A549 (cell line): ENCODE measurements at regions not wholly inside any gene's neighbourhood (a gene's known extent, or its start where the extent isn't known, plus 50 kb on each side); places are given as distances from the start of the nearest gene placed in this dataset.

Source experiments
- ATAC-seq, 2 experiments: fragments of 200-7000 bp in 1 of 2; fragments of >200 bp in 1 of 2; cut with Nextera tagmentation in 1 of 2; cut with Tn5 transposase in 1 of 2; 3 replicates each; pipeline versions ENCODE4 v1.8.0 to v1.9.1; 2018 to 2020; ENCODE audit warnings: mild to moderate bottlenecking in 1 of 2, moderate library complexity in 1 of 2
- CTCF ChIA-PET: fragments of 300-600 bp; sonication (Branson Sonifier 250); formaldehyde crosslinking; extraction: SDS; loops from one replicate; lab custom pipeline; 2021; ENCODE audit warnings: antibody characterized with exemption, inconsistent platforms; lab: Yijun Ruan, JAX
- POLR2A ChIA-PET: fragments of 350-600 bp; formaldehyde crosslinking; extraction: SDS; loops from one replicate; lab custom pipeline; 2021; ENCODE audit warnings: antibody characterized with exemption, inconsistent platforms; lab: Yijun Ruan, JAX
- DNase-seq, 2 experiments: peaks; one replicate each; pipeline versions ENCODE4 v3.0.0 to v3.0.0-alpha.2; 2011 to 2016; ENCODE audit warnings: low read depth in 1 of 2, low spot score in 1 of 2
- FAIRE-seq: peaks from 2 replicates; lab custom pipeline; 2011; peaks lifted over from hg19 to GRCh38; lab: Jason Lieb, UNC
- H3K27ac ChIP-seq, 2 experiments: fragments of >200 bp; sonication (Bioruptor Twin); formaldehyde crosslinking; 3 replicates each; pipeline ENCODE4 v1.5.1; 2016 to 2017
- H3K4me1 ChIP-seq: fragments of >200 bp; sonication (Bioruptor Twin); formaldehyde crosslinking; 3 replicates; pipeline ENCODE4 v1.6.1; 2016
- H3K4me2 ChIP-seq: fragments of >200 bp; sonication (Bioruptor Twin); formaldehyde crosslinking; 3 replicates; pipeline ENCODE4 v1.6.1; 2016
- H3K4me3 ChIP-seq: fragments of >200 bp; sonication (Bioruptor Twin); formaldehyde crosslinking; 3 replicates; pipeline ENCODE4 v1.5.1; 2016
- H3K9me3 ChIP-seq: fragments of >200 bp; sonication (Bioruptor Twin); formaldehyde crosslinking; 3 replicates; pipeline ENCODE4 v1.6.1; 2016
- BHLHE40 ChIP-seq: IDR thresholded peaks from 2 replicates; pipeline ENCODE4 v1.6.1; 2012; ENCODE audit warnings: low read depth, low read length, inconsistent platforms
- CBX2 ChIP-seq: fragments of 200-600 bp; sonication (generic); IDR thresholded peaks from 2 replicates; pipeline ENCODE4 v1.6.1; 2016; ENCODE audit warnings: low read depth, mild to moderate bottlenecking, borderline replicate concordance
- E2F6 ChIP-seq: IDR thresholded peaks from 2 replicates; pipeline ENCODE4 v1.6.1; 2012; ENCODE audit warnings: low read depth, borderline replicate concordance
- FOXS1 ChIP-seq: fragments of 250-450 bp; sonication (Bioruptor Pico); IDR thresholded peaks from 2 replicates; pipeline ENCODE4 v1.5.0; 2020; ENCODE audit warnings: mild to moderate bottlenecking, moderate library complexity
- HDAC2 ChIP-seq: fragments of 200-600 bp; sonication (generic); IDR thresholded peaks from 2 replicates; pipeline ENCODE4 v1.6.1; 2016
- HOXB5 ChIP-seq: fragments of 250-450 bp; sonication (Bioruptor Pico); IDR thresholded peaks from 2 replicates; pipeline ENCODE4 v1.5.0; 2020; ENCODE audit warnings: mild to moderate bottlenecking, moderate library complexity
- JUN ChIP-seq, 2 experiments: fragments of >200 bp; sonication (Bioruptor Twin); formaldehyde crosslinking; IDR thresholded peaks; 2 replicates in 1 of 2; 3 replicates in 1 of 2; pipeline ENCODE4 v1.6.1; 2016 to 2017
- MAFK ChIP-seq: fragments of 450-650 bp; IDR thresholded peaks from 2 replicates; pipeline ENCODE4 v1.6.1; 2014; ENCODE audit not compliant: partially characterized antibody
- MAZ ChIP-seq: fragments of 150-350 bp; IDR thresholded peaks from 2 replicates; pipeline ENCODE4 v1.6.1; 2014; ENCODE audit warnings: antibody characterized with exemption, low read depth, low read length, borderline replicate concordance
- NPAS2 ChIP-seq: fragments of 250-450 bp; sonication (Bioruptor Pico); IDR thresholded peaks from 2 replicates; pipeline ENCODE4 v1.8.0; 2022; ENCODE audit warnings: mild to moderate bottlenecking, moderate library complexity, borderline replicate concordance
- PBX3 ChIP-seq: IDR thresholded peaks from 2 replicates; pipeline ENCODE4 v1.6.1; 2012
- POLR2A ChIP-seq: IDR thresholded peaks from 2 replicates; pipeline ENCODE4 v1.6.1; 2012; ENCODE audit warnings: mild to moderate bottlenecking, low read length
- POLR2AphosphoS2 ChIP-seq: conservative IDR thresholded peaks from 2 replicates; pipeline ENCODE4 v1.6.1; 2012; ENCODE audit warnings: low read length, improper control_type of control experiment, inconsistent platforms
- RFX5 ChIP-seq: fragments of 450-650 bp; IDR thresholded peaks from 2 replicates; pipeline ENCODE4 v1.7.1; 2014; ENCODE audit warnings: antibody characterized with exemption, mild to moderate bottlenecking, moderate library complexity
- RNF2 ChIP-seq: fragments of 200-600 bp; sonication (generic); IDR thresholded peaks from 2 replicates; pipeline ENCODE4 v1.6.1; 2016; ENCODE audit warnings: low read depth, mild to moderate bottlenecking, antibody characterized with exemption, moderate library complexity, borderline replicate concordance
- SMC3 ChIP-seq: fragments of >200 bp; sonication (Bioruptor Twin); formaldehyde crosslinking; IDR thresholded peaks from 3 replicates; pipeline ENCODE4 v1.6.1; 2018; ENCODE audit warnings: inconsistent platforms
- TFCP2L1 ChIP-seq: fragments of 250-450 bp; sonication (Bioruptor Pico); IDR thresholded peaks from 2 replicates; pipeline ENCODE4 v1.5.0; 2021; ENCODE audit warnings: mild to moderate bottlenecking
- TP53 ChIP-seq: fragments of 250-450 bp; sonication (Bioruptor Pico); IDR thresholded peaks from 2 replicates; pipeline ENCODE4 v1.5.0; 2021; ENCODE audit warnings: mild to moderate bottlenecking, moderate library complexity
- ZFP36 ChIP-seq: fragments of 450-650 bp; IDR thresholded peaks from 2 replicates; pipeline ENCODE4 v1.6.1; 2014; ENCODE audit warnings: borderline replicate concordance; ENCODE audit not compliant: partially characterized antibody
- WGBS: methylation state at CpG from one replicate; pipeline ENCODE4 v1.1.6; 2017; ENCODE audit errors: missing lambda C conversion rate; 5-methylcytosine and 5-hydroxymethylcytosine counted together
- TF ChIP-seq, protein P1 (sequence below): fragments of 250-450 bp; sonication (Bioruptor Pico); IDR thresholded peaks from 2 replicates; pipeline ENCODE4 v1.5.0; 2020; ENCODE audit warnings: low read depth, mild to moderate bottlenecking, moderate library complexity
- TF ChIP-seq, protein P2 (sequence below): fragments of 450-650 bp; IDR thresholded peaks from 2 replicates; pipeline ENCODE4 v1.6.1; 2014; ENCODE audit warnings: antibody characterized with exemption
- TF ChIP-seq, protein P3 (sequence below): fragments of 150-350 bp; IDR thresholded peaks from 2 replicates; pipeline ENCODE4 v1.6.1; 2014; ENCODE audit warnings: low read depth, mild to moderate bottlenecking, low read length

DNA sequence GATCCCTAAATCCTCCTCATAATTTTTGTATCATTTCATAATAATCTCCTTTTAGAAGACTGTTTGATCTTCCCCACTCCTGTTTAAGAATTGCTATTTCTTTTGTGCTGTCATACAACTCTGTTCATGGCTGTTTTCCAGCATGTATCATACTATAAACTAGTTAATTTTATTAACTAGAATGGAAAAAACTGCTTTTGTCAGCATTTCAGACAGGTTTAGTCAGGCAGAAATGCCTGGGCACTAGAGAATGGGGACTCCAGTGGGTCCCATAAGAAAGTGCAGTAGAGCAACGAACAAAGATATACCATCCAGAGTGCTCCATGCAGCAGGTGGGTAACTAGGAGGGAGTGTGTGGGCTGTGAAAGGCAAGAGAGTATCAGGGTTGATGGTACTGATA lies 523.9 kb downstream of the PLOD2 start:
- no peak for DNase-seq
- no peak overlapping the region for H3K27ac ChIP-seq
- CTCF ChIA-PET: no interaction called here
- no peaks in the 10 kb centered on the region for H3K4me1 ChIP-seq
- FAIRE-seq: no peak
- TF ChIP-seq POLR2A (no peak), BHLHE40 (no peak), MAFK (peak; percentile 47)
- WGBS: 0% methylated on average over 1 of the region's 1 CpG
- H3K9me3 ChIP-seq: no peaks in the 10 kb centered on the region
- no peak overlapping the region for H3K4me2 ChIP-seq
- H3K4me3 ChIP-seq: no peak overlapping the region
- no peak for ATAC-seq
- POLR2A ChIA-PET: no interaction called here

DNA sequence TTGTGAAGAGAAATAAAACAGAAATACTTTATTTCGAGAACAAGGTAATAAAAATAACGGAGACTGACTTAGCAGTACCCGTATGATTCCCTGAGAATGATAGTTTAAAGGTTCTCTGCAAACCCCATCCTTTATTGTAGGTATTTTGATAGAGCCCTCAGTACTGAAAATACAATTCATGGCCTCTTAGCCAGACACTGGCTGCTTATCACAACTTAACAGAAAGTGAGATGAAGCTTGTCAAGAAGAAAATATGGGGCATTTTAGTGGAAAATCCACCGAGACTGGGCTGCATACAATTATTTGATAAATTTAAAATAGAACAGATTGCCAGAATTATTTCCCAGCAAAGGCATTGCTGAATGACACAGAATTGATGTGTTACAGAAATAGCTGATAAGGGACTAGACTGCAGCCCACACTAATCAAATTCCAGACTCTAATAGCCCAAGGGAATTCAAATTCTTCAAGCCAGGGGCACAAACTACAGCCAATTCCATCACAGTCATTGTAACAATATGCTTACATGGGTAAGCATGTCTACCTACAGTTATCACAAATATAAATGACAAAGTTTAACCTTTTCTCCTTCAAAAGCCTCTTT lies 521.9 kb downstream of the PLOD2 start:
- DNase-seq (no peak), FAIRE-seq (no peak)
- H3K9me3 ChIP-seq: no peaks in the 10 kb centered on the region
- TF ChIP-seq CBX2: no peak
- TF ChIP-seq NPAS2 (CRISPR knock-in tag): no peak
- no peak for TF ChIP-seq RNF2
- TF ChIP-seq MAZ: no peak
- TF ChIP-seq FOXS1 (CRISPR knock-in tag): no peak
- no peak for TF ChIP-seq TP53
- TF ChIP-seq SMC3: no peak
- TF ChIP-seq MAFK: no peak
- TF ChIP-seq, protein P1, sequence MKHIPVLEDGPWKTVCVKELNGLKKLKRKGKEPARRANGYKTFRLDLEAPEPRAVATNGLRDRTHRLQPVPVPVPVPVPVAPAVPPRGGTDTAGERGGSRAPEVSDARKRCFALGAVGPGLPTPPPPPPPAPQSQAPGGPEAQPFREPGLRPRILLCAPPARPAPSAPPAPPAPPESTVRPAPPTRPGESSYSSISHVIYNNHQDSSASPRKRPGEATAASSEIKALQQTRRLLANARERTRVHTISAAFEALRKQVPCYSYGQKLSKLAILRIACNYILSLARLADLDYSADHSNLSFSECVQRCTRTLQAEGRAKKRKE: no peak
- no peak for TF ChIP-seq TFCP2L1
- TF ChIP-seq HDAC2: no peak
- no peak for TF ChIP-seq JUN (IDR thresholded peaks at IDR 0.05)
- TF ChIP-seq ZFP36: no peak
- TF ChIP-seq, protein P2, sequence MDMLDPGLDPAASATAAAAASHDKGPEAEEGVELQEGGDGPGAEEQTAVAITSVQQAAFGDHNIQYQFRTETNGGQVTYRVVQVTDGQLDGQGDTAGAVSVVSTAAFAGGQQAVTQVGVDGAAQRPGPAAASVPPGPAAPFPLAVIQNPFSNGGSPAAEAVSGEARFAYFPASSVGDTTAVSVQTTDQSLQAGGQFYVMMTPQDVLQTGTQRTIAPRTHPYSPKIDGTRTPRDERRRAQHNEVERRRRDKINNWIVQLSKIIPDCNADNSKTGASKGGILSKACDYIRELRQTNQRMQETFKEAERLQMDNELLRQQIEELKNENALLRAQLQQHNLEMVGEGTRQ: no peak
- no peak for TF ChIP-seq HOXB5 (CRISPR knock-in tag)
- TF ChIP-seq RFX5: no peak
- no peak for TF ChIP-seq E2F6
- TF ChIP-seq, protein P3, sequence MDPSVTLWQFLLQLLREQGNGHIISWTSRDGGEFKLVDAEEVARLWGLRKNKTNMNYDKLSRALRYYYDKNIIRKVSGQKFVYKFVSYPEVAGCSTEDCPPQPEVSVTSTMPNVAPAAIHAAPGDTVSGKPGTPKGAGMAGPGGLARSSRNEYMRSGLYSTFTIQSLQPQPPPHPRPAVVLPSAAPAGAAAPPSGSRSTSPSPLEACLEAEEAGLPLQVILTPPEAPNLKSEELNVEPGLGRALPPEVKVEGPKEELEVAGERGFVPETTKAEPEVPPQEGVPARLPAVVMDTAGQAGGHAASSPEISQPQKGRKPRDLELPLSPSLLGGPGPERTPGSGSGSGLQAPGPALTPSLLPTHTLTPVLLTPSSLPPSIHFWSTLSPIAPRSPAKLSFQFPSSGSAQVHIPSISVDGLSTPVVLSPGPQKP: no peak
- TF ChIP-seq POLR2AphosphoS2: no peak
- TF ChIP-seq PBX3: no peak
- TF ChIP-seq, all 56 proteins: peak for 0
- WGBS: 12% methylated on average over 4 of the region's 4 CpGs
- POLR2A ChIA-PET: no interaction called here
- Histone ChIP-seq H3K4me3 (no peak overlapping the region), H3K27ac (no peak overlapping the region), H3K4me1 (no peaks in the 10 kb centered on the region), H3K4me2 (no peak overlapping the region)
- ATAC-seq: no peak
- CTCF ChIA-PET: no interaction called here
